HG03103 (cell line): ENCODE measurements at regions not wholly inside any gene's neighbourhood (a gene's known extent, or its start where the extent isn't known, plus 50 kb on each side); places are given as distances from the start of the nearest gene placed in this dataset.

Source experiments
- ATAC-seq: cut with Tn5 transposase; IDR thresholded peaks from one replicate; pipeline ENCODE4 v1.9.1; 2021; ENCODE audit warnings: low read depth; ENCODE audit not compliant: unreplicated experiment

DNA sequence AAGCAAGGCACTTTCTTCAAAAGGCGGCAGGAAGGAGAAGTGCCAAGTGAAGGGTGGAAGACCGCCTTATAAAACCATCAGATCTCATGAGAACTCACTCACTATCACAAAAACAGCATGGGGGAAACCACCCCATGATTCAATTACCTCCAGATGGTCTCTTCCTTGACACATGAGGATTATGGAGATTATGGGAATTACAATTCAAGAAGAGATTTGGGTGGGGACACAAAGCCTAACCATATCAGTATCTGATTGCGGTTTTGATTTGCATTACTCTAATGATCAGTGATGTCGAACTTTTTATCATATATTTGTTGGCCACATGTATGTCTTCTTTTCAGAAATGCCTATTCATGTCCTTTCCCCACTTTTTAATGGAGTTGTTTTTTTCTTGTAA lies 549.3 kb upstream of the IL12A start:
- ATAC-seq: no peak

GRCh38 chr3:159441279-159441678 lies 547.4 kb upstream of the IL12A start:
- ATAC-seq: no peak

DNA sequence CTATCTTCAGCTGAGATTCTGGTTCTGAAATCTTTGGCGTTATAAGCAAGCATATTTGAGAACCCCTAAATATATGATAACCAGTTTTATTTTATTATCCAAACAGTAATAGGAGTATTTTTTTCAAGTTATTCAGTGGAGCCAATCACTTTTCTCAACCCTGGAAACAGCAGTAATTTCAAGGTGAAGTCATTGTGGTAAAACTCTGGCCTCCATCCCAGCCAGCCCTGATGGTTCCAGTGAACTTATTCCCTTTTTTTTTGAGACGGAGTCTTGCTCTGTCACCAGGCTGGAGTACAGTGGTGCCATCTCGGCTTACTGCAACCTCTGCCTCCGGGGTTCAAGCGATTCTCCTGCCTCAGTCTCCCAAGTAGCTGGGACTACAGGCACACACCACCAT lies 545.4 kb upstream of the IL12A start:
- ATAC-seq: no peak

DNA sequence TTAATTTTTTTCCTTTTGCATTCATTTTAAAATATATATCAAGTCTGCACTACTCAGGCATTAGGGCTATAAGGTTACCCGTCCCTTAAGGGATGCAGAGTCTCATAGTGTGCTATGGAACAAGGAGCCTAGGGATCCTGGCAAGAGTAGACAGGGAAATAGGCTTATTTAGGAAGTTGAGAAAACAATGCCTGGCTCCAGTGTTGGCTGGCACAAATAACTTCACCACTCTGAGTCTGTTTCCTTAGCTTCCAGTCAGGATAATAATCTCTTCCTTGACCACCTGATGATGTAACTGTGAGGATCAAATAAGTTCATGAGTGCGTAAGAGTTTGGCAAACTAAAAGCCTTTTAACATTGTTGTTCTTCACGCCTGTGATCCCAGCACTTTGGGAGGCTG lies 540.8 kb upstream of the IL12A start:
- ATAC-seq: no peak

- no peak for ATAC-seq
Measured at GRCh38 chr3:159448902-159449301, 539.7 kb upstream of the IL12A start.

DNA sequence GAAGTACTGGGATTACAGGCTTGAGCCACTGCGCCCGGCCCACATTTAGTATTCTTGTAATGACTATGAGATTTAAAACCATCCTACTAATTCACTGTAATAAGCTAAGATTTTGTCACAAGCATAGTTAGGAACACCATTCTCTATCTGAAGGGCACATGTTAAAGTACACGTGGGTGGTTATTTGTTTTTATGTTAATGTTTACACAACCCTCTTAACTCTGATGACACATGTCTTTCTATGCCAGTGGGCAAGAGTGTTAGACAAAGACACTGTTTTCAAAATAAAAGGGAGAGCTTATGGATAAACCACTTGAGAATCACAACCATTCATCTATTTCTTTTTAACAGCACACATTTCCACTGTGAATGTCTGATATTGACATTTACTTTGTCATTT lies 537.6 kb upstream of the IL12A start:
- ATAC-seq: no peak

- ATAC-seq: no peak
Measured at GRCh38 chr3:159451482-159451881, 537.2 kb upstream of the IL12A start.

- no peak for ATAC-seq
Measured at GRCh38 chr3:159453036-159453435, 535.6 kb upstream of the IL12A start.

DNA sequence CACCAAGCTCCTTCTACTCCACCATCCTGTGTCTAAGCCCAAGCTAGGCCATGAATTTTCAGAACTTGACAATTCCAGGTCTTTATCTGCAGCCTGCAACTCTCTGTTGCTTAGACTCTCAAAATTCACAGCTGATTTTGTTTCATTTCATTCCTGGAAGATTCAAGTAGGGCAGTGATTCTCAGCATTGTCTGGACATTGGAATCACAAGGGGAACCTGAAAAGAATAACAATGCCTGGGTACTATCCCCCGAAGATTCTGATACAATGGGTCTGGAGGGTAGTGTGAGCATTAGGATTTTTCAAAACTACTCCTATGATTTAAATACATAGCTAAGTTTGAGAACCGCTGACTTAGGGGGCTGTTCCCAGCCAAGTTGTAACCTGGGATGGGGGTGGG lies 534.7 kb upstream of the IL12A start:
- no peak for ATAC-seq

- ATAC-seq: no peak
Measured at GRCh38 chr3:159455741-159456181, 532.9 kb upstream of the IL12A start.

GRCh38 chr3:159458010-159458409 lies 530.6 kb upstream of the IL12A start:
- ATAC-seq: no peak

DNA sequence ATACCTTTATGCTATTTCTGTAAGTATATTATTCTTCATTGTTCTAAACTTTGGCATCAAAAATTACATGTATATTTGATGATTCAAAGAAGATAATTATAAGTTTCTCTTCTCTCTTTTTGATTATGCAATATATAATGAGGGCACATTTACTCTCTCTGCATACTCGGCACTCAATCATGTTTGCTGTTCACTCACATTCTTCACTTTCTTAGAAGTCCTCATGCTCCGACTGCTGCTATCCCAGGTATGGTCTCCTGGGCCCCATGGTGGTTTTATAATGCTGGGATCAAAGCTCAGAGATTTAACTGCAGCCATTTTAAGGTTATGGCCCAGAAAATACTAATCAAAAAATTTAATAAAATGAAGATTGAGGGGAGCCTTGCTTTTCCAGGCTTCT lies 529.7 kb upstream of the IL12A start:
- ATAC-seq: no peak

DNA sequence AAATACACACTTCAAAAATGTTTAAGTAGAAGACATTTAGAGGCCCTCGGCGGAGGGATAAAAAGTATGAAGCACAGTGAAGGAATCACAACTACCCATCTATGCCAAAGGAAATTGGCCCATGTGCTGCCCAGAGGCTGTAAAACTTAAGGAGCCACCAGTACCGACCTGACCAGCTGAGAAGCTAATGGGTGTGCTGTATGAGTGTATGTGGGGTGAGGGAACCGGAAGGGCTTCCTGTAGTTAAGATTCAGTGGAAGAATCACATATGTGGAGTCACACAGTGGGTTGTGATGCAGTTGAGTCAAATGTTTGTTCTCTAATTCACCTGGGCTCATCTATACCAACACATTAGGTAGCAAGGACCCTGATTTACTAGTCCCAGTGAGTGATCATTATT lies 516.0 kb upstream of the IL12A start:
- ATAC-seq: no peak

GRCh38 chr3:159473206-159473605 lies 515.4 kb upstream of the IL12A start:
- ATAC-seq: no peak

DNA sequence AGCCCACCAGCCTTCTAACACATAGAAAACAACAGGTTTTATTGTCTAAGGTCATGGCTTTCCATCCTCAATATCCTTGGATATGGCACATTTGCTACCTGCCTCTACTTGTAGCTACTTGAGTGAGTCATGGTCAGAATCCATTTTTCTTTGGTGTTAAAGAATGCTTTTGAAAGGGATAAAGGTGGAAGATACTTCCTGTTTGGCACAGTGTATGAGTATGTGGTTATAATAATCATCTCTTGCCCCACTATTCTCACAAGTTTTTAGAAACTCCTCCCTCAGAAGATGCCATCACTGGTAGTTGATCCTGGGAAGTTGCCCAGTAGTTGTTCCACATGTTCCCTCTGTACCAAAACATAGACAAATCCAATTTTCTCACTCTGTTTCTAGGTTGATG lies 508.6 kb upstream of the IL12A start:
- ATAC-seq: no peak

GRCh38 chr3:159482241-159482993 lies 506.2 kb upstream of the IL12A start:
- no peak for ATAC-seq

- ATAC-seq: no peak
Measured at GRCh38 chr3:159482994-159483367, 505.7 kb upstream of the IL12A start.

DNA sequence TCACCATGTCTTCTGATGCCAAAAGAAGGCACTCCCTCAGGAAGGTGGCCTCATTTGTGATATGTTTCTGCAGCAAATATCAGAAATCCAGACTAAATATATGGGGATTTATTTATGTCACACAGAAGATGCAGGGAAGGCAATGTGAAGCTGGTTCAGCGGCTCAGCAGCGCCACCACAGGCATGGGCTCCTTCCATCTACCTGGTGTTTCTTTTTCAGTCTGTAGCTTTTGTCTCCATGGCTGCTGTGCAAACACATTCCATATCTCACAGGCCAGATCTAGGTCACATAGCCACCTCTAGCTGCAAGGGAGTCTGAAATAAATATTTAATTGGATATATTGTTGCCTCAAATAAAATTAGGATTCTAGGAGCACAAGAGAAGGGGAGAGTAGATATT lies 502.1 kb upstream of the IL12A start:
- ATAC-seq: no peak

- no peak for ATAC-seq
Measured at GRCh38 chr3:159487304-159487703, 501.3 kb upstream of the IL12A start.

DNA sequence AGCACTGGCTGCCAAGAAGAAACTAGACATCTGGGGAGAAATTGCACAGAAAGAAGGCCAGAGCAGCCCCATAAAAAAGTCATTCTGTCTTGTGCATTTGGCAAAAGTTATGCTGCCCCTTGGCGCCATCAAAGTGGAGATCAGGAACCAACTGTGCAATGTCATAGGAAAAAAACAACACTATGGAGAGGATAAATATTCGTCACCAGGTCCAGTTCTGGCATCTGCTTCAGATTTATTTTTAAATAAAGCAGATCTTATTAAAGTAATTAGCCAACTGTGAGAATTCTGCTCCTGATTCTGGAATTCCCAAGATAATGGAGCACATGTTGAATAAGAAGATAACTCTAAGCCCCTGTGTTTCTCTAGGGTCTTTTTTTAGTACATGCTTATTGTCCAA lies 500.0 kb upstream of the IL12A start:
- ATAC-seq: no peak

DNA sequence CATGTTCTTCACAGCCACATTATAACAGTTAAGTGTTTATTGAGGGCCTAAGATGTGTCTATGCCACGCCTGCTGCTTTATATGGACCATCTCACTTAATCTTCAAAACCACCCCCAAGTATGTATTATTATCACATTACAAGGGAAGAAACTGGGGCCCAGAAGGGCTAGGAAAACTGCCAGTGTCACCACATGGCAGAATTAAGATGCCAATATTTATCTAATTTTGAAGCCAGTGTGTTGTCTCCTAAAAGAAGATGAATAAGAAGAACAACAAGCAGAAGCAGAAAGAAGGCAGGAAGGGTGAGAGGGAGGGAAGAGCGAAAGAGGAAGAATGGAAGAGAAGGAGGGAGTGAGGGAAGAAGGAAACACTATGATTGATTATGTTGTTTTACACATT lies 491.3 kb upstream of the IL12A start:
- no peak for ATAC-seq

DNA sequence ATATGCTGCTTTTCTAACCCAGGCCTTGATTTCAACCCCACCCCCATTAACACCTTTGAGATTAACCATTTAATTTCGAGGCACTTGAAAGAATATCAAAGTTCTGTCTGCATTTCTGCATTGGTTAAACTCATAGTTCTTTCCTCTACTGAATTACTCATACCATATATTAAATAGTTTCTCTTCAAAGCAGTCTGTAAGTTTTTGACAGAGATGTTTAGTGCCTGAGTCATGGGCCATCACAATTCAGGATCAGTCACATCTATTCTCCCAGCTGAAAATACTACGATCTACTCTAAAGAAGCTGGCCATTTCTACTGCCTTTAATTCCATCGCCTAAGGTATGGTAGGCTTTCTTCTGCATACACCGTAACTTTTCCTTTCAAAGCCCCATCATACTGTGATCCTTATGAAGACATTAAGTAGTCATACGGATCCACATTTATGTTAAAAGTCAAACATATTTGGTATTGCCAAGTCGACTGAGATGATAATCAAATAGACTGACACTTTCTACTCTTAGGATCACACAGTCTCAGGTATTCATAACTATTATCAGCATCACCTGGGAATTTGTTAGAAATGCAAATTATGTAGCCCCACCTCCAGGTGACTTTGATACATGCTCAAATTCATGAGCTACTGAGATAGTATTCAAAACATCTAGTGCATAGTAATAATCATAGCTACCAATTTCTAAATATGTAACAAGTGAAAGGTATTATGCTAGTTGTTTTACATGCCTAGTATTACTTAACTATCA lies 489.4 kb upstream of the IL12A start:
- ATAC-seq: no peak
